ENCODE measurements at regions not wholly inside any gene's neighbourhood (a gene's known extent, or its start where the extent isn't known, plus 50 kb on each side); places are given as distances from the start of the nearest gene placed in this dataset.

DNA sequence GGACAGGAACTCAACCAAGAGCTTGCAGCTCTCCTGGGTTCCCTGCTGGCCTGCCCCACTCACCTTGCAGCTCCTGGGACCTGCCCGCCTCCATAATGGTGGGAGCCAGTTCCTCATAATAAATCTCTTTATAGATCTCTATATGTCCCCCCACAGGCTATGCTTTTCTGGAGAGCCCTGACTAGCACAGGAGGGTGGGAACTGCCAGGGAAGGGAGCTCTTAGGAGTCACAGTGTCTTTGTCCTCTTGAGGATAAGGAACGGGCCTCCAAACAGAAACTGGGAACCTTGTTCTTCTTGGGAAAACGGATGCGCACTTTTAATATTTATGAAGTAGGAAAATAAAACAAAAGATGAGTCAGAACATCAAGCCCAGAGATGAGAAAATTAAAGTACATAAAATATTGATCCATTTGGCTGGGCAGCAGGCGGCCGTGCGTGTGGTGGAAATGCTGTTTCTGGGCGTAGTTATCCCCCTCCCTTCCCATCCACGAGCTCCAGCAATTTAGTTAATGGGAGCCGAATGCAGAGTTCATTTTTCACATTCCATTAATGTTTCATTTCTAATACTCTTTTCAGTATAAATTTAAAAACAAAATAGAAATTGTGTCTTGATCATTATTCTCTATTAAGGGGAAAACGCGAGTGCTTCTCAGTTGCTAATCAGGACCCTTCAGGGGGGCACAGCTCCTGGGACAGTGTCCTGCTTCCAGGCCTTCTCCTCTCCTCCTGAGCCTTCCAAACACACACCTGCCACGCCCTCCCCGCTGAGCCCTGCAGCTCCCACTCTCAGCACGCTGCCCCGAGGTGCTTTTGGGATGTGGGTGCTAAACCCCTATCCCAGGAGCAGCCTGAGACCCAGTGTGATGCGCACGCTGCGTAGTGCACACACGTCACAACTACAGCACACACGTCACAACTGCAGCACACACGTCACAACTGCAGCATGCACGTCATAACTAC lies 323.3 kb upstream of the AJAP1 start:
- ATAC-seq (replicated peaks in 6 of 8): peak in 4 of 8 experiments; percentile 42 to 73 (median 60)
- WGBS, 10 experiments: 1 to 77% (median 63%) methylated on average over 4 to 21 of the region's 23 CpGs; no CpG with 5 or more reads in 1 of the 10 experiments
- in situ Hi-C loops (cut with MboI; ENCODE audit: low pct_unique_long_range_greater_than_20kb in 2 of 9, low sequenced_read_pairs in 9 of 9, unreplicated experiment in 9 of 9): no loop called here
- Histone ChIP-seq H3K4me3 (no peak overlapping the region), H3K27ac (peak overlapping the region in 1 of 2 donors; percentile 31), H3K4me1 (replicated peaks in 1 of 2) (peaks cover 0 to 28% of the 10 kb centered on the region in 2 donors)

DNA sequence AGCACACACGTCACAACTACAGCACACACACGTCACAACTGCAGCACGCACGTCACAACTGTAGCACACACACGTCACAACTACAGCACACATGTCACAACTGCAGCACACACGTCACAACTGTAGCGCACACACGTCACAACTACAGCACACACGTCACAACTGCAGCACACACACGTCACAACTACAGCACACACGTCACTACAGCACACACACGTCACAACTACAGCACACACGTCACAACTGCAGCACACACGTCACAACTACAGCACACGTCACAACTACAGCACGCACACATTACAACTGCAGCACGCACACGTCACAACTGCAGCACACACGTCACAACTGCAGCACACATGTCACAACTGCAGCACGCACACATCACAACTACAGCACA lies 322.6 kb upstream of the AJAP1 start:
- H3K27ac ChIP-seq: no peak overlapping the region
- peaks cover 0 to 28% of the 10 kb centered on the region in 2 donors for H3K4me1 ChIP-seq (replicated peaks in 1 of 2)
- no peak for ATAC-seq (replicated peaks in 6 of 8)
- no peak overlapping the region for H3K4me3 ChIP-seq
- in situ Hi-C loops (cut with MboI; ENCODE audit: low pct_unique_long_range_greater_than_20kb in 2 of 9, low sequenced_read_pairs in 9 of 9, unreplicated experiment in 9 of 9): no loop called here
- 40 to 100% (median 73%) methylated on average over 2 to 5 of the region's 20 CpGs; no CpG with 5 or more reads in 7 of the 10 experiments for WGBS, 10 experiments

DNA sequence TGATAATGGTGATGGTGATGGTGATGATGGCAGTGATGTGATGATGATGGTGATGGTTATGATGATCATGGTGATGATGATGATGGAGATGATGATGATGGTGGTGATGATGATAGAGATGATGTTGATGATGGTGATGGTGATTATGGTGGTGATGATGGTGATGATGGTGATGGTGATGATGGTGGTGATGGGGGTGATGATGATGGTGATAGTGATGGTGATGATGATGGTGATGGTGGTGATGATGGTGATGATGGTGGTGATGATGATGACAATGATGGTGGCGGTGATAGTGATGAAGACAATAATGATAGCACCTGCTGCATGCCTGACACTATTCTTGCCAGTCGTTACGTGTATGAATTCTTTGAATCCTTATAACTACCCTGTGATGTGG lies 317.9 kb upstream of the AJAP1 start:
- no peak overlapping the region for H3K27ac ChIP-seq
- H3K4me1 ChIP-seq (replicated peaks in 1 of 2): peaks cover 0 to 11% of the 10 kb centered on the region in 2 donors
- no peak for ATAC-seq (replicated peaks in 6 of 8)
- in situ Hi-C loops (cut with MboI; ENCODE audit: low pct_unique_long_range_greater_than_20kb in 2 of 9, low sequenced_read_pairs in 9 of 9, unreplicated experiment in 9 of 9): no loop called here
- no peak overlapping the region for H3K4me3 ChIP-seq
- WGBS, 10 experiments: 25 to 96% (median 74%) methylated on average over 1 to 3 of the region's 3 CpGs; no CpG with 5 or more reads in 2 of the 10 experiments

DNA sequence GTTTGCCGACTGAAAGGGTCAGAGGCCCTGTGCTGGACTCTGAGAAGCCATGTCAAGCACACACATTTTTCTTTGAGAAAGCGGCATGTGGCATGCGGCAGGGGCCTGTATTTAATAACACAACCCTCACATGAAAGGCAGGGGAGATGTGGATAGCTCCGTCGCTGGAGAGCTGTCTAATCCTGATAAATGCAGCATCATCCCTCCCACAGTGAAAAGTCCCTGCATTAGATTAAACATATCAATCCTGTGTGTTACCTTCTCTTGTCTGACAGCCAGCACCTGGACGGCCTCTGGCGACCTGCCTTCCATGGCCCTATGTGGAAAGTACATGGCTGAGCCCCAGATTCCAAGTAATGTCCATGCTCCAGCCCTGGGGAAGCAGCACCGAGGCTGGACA lies 313.0 kb upstream of the AJAP1 start:
- WGBS, 10 experiments: 14 to 49% (median 31%) methylated on average over 1 to 8 of the region's 8 CpGs; no CpG with 5 or more reads in 2 of the 10 experiments

DNA sequence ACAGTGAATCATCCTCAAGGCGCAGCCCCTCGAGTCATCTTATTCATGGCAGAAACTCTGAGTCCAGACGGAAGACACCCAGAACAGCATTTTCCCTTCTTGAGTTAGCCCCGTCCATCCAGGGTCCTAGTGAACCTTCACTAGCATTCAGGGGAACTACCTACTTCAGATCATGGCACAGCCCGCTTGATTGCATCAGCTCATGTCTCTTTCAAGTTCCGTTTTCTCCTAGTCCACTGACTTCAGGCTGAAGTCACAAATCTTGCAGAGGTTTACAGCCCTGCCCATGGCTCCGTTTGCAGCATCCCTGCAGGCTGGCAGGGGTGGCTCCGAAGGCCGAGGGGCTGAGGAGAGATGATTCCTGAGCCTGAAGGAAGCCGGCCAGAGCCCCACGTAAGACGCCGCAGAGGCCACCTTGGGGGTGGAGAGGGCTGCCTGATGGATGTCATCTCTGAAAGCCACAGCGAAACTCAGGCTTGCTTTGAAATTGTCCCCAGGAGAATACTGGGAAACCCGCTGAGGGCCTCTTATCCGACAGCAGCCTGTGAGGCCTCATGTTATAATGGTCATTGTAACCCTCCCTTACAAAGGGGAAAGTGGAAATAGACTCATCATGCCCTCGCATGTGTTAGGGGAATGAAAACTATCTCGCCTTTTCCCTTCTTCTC lies 310.2 kb upstream of the AJAP1 start:
- Histone ChIP-seq H3K27ac (peak overlapping the region in 1 of 2 donors; percentile 85), H3K4me1 (replicated peaks in 1 of 2) (peaks cover 0 to 37% of the 10 kb centered on the region in 2 donors), H3K4me3 (no peak overlapping the region)
- in situ Hi-C loops (cut with MboI; ENCODE audit: low pct_unique_long_range_greater_than_20kb in 2 of 9, low sequenced_read_pairs in 9 of 9, unreplicated experiment in 9 of 9): no loop called here
- ATAC-seq (replicated peaks in 6 of 8): peak in 4 of 8 experiments; percentile 75 to 81 (median 80)
- 0 to 65% (median 47%) methylated on average over 3 to 15 of the region's 18 CpGs; no CpG with 5 or more reads in 3 of the 10 experiments for WGBS, 10 experiments

More for the DNA sequence above, 313.0 kb upstream of the AJAP1 start:
- peak in 2 of 8 experiments; percentile 18 to 21 for ATAC-seq (replicated peaks in 6 of 8)
- Histone ChIP-seq H3K27ac (no peak overlapping the region), H3K4me1 (replicated peaks in 1 of 2) (peaks cover 0 to 37% of the 10 kb centered on the region in 2 donors), H3K4me3 (no peak overlapping the region)
- in situ Hi-C loops (cut with MboI; ENCODE audit: low pct_unique_long_range_greater_than_20kb in 2 of 9, low sequenced_read_pairs in 9 of 9, unreplicated experiment in 9 of 9): no loop called here

DNA sequence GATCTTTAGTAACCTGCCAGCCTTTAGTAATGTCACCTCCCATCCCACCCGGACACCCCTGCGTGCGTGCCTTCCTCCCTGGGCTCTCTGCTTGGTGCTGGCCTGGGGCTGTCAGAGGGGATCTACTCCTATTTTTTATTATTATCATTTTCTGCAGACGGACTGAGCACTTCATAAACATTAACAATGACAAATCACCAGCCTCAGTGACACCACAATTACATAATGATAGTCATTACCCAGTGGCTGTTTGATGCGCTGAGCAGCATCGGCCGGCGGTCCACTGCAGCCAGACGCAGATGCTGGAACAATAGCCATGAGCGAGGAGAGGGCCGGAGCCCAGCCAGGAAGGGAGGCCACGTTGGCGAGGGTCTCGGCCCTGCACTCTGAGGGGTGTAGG lies 309.3 kb upstream of the AJAP1 start:
- peak in 4 of 8 experiments; percentile 56 to 62 (median 59) for ATAC-seq (replicated peaks in 6 of 8)
- Histone ChIP-seq H3K27ac (peak overlapping the region in 1 of 2 donors; percentile 85), H3K4me1 (replicated peaks in 1 of 2) (peaks cover 0 to 37% of the 10 kb centered on the region in 2 donors), H3K4me3 (no peak overlapping the region)
- WGBS, 10 experiments: 0 to 67% (median 49%) methylated on average over 1 to 13 of the region's 14 CpGs; no CpG with 5 or more reads in 2 of the 10 experiments
- in situ Hi-C loops (cut with MboI; ENCODE audit: low pct_unique_long_range_greater_than_20kb in 2 of 9, low sequenced_read_pairs in 9 of 9, unreplicated experiment in 9 of 9): no loop called here

DNA sequence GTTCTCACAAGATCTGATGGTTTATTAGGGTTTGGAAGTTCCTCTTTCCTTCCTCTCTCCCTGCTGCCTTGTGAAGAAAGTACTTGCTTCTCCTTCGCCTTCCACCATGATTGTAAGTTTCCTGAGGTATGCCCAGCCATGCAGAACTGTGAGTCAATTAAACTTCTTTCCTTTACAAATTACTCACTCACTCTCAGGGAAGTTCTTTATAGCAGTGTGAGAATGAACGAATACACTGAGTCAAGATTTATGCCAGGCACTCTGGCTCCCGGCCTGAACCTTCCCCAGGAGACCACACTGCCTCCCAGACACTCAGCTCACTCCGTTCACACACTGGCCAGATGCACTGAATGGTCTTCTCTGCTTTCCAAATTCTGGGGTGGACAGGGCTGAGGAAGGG lies 308.3 kb upstream of the AJAP1 start:
- in situ Hi-C loops (cut with MboI; ENCODE audit: low pct_unique_long_range_greater_than_20kb in 2 of 9, low sequenced_read_pairs in 9 of 9, unreplicated experiment in 9 of 9): no loop called here
- peaks cover 0 to 35% of the 10 kb centered on the region in 2 donors for H3K4me1 ChIP-seq (replicated peaks in 1 of 2)
- ATAC-seq (replicated peaks in 6 of 8): no peak
- H3K4me3 ChIP-seq: no peak overlapping the region
- 0 to 68% (median 40%) methylated on average over 1 to 4 of the region's 4 CpGs; no CpG with 5 or more reads in 3 of the 10 experiments for WGBS, 10 experiments
- no peak overlapping the region for H3K27ac ChIP-seq

DNA sequence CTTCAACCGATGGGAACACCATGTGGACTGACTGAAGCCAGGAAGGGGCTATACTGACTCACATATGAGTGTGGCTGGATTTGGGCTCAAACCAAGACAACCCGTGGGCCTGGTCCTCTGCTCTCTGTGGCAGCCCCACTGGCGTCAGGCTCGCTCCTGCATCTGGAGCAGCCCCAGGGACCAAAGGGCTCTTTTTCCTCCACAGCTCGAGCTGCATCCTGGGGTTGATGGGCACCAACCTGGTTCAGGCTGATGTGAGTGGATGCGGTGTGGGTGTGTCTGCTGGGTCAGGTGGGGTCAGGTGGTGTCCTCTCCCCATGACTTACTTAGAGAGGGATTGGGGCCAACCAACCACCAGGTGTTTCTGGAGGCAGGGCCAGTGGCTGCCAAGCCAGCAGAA lies 303.0 kb upstream of the AJAP1 start:
- H3K27ac ChIP-seq: no peak overlapping the region
- H3K4me1 ChIP-seq (replicated peaks in 1 of 2): peaks cover 0 to 27% of the 10 kb centered on the region in 2 donors
- in situ Hi-C loops (cut with MboI; ENCODE audit: low pct_unique_long_range_greater_than_20kb in 2 of 9, low sequenced_read_pairs in 9 of 9, unreplicated experiment in 9 of 9): no loop called here
- WGBS, 10 experiments: 41 to 100% (median 85%) methylated on average over 3 to 5 of the region's 6 CpGs; no CpG with 5 or more reads in 6 of the 10 experiments
- H3K4me3 ChIP-seq: no peak overlapping the region
- ATAC-seq (replicated peaks in 6 of 8): no peak

DNA sequence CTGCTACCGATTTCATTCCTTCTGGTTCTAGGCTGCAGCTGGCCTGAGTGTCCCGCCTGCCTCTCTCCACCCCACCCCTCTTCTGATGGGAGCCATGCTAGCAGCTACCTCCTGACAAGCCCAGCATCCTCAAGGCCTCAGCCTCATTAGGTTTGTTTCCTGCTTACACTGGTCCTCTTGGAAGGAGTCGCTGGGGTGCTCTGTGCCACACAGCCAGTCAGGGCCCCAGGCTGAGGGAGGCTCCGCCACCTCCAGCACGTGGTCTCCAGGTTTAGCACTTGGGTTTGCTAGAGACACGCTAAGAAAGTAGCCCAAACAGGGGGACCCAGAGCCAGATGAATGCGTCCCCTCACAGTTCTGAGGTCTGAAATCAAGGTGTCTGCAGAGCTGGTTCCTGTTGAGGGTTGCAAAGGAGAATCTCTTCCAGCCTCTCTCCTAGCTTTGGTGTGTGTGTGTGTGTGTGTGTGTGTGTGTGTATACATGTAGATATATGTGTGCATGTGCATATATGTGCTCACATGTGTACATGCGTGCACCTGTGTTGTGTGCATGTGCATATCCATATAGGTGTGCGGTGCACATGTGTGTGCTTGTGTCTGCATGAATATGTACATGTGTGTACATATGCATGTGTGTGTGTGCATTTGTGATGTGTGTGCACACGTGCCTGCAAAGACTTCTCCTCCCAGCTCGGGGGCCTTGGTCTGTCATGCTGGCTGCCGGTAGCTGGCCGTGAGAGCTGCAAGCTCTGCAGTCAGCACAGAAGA lies 301.1 kb upstream of the AJAP1 start:
- Histone ChIP-seq H3K4me1 (replicated peaks in 1 of 2) (peaks cover 0 to 44% of the 10 kb centered on the region in 2 donors), H3K27ac (no peak overlapping the region), H3K4me3 (no peak overlapping the region)
- WGBS, 10 experiments: 23 to 80% (median 73%) methylated on average over 2 to 10 of the region's 13 CpGs; no CpG with 5 or more reads in 4 of the 10 experiments
- in situ Hi-C loops (cut with MboI; ENCODE audit: low pct_unique_long_range_greater_than_20kb in 2 of 9, low sequenced_read_pairs in 9 of 9, unreplicated experiment in 9 of 9): no loop called here
- no peak for ATAC-seq (replicated peaks in 6 of 8)

DNA sequence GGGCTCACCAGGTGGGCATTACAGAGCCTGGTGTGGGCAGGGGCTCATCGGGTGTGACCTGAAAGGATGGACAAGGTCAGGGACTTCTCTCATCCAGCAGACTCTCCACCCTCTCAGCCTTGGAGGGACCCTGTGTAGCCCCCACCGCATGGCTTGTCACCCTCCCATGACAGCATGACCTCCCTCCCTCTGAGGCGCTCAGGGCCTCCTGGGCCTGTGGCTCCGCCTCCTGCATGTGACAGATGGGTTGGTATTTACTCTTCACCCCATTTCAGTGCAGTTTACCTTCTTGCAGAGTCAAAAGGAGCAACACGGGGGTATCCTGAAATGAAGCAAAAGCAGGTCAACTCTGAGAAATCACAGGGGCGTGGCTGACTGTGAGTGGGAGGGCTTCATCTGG lies 298.6 kb upstream of the AJAP1 start:
- WGBS, 10 experiments: 0 to 67% (median 42%) methylated on average over 1 to 6 of the region's 6 CpGs; no CpG with 5 or more reads in 3 of the 10 experiments
- in situ Hi-C loops (cut with MboI; ENCODE audit: low pct_unique_long_range_greater_than_20kb in 2 of 9, low sequenced_read_pairs in 9 of 9, unreplicated experiment in 9 of 9): no loop called here

DNA sequence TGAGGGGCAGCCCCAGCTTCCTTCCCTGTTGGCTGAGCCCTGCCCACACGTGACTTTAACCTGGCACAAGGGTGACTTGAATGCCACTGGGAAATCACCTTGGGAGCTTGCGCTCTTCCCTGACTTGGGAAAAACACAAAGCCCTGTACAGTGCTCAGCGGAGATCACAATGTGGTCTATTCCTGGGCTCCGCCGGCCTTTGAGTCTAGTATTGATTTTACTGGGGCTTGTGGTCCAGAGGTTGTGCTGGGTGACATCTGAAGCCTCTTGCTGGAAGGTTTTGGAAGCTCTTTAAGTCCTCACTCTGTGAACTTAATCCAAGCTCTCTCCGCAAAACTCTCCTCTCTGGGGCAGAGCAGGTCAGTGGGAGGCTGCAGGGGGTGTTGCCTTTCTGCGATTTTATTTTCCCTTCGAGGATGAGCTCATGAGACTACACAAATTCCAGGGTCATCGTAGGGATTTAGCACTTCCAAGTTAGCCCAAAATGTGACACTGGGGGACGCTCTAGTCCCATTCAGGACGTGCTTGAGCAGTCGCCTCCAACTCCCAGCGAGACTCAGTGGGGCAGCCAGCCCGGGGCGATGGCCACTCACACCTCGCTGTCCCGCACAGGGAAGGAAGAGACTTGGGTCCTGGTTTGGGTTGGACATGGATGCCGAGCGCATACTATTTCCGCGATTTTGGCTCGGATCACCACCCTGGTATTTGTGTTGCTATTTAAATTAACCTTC lies 291.9 kb upstream of the AJAP1 start:
- Histone ChIP-seq H3K27ac (no peak overlapping the region), H3K4me1 (replicated peaks in 1 of 2) (peaks cover 0 to 11% of the 10 kb centered on the region in 2 donors), H3K4me3 (no peak overlapping the region)
- in situ Hi-C loops (cut with MboI; ENCODE audit: low pct_unique_long_range_greater_than_20kb in 2 of 9, low sequenced_read_pairs in 9 of 9, unreplicated experiment in 9 of 9): no loop called here
- no peak for ATAC-seq (replicated peaks in 6 of 8)
- WGBS, 10 experiments: 38 to 90% (median 56%) methylated on average over 2 to 21 of the region's 22 CpGs; no CpG with 5 or more reads in 1 of the 10 experiments

More for the DNA sequence above, 298.6 kb upstream of the AJAP1 start:
- Histone ChIP-seq H3K27ac (no peak overlapping the region), H3K4me3 (no peak overlapping the region), H3K4me1 (replicated peaks in 1 of 2) (peaks cover 0 to 47% of the 10 kb centered on the region in 2 donors)
- peak in 3 of 8 experiments; percentile 64 to 87 (median 86) for ATAC-seq (replicated peaks in 6 of 8)

DNA sequence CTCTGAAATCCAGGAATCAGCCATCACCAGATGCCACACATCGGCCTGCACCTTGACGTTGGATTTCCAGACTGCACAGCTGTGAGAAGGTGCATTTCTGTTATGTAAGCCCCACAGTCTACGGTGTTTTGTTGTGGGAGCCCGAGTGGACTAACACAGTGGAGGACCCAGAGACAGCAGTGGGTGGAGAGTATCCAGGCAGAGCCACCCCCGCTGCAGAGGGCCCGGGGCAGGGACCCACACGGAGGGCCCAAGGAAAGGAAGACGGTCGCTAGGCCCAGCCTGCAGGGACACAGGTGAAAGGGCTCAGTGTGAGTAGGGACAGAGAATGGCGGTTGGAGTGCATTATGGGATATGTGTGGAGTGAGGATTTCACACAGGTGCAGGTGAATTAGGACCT lies 288.3 kb upstream of the AJAP1 start:
- ATAC-seq (replicated peaks in 6 of 8): no peak
- H3K27ac ChIP-seq: no peak overlapping the region
- in situ Hi-C loops (cut with MboI; ENCODE audit: low pct_unique_long_range_greater_than_20kb in 2 of 9, low sequenced_read_pairs in 9 of 9, unreplicated experiment in 9 of 9): no loop called here
- no peak overlapping the region for H3K4me3 ChIP-seq
- WGBS, 10 experiments: 20 to 91% (median 60%) methylated on average over 1 to 8 of the region's 10 CpGs; no CpG with 5 or more reads in 5 of the 10 experiments
- no peaks in the 10 kb centered on the region for H3K4me1 ChIP-seq (replicated peaks in 1 of 2)

Measured in motor neuron (in vitro differentiated cells).